T47D (cell line): ENCODE measurements at regions not wholly inside any gene's neighbourhood (a gene's known extent, or its start where the extent isn't known, plus 50 kb on each side); places are given as distances from the start of the nearest gene placed in this dataset.

Experiments
- DNase-seq, 2 experiments: peaks; one replicate each; pipeline versions ENCODE4 v3.0.0 to v3.0.0-alpha.2; 2011 to 2012; ENCODE audit warnings: low read depth in 1 of 2, low spot score in 1 of 2
- JUND ChIP-seq: IDR thresholded peaks from 2 replicates; pipeline ENCODE4 v1.6.1; 2012; ENCODE audit warnings: low read depth
- in situ Hi-C: cut with HindIII; loops from 2 replicates; pipeline ENCODE4 v1.10.0; 2016; ENCODE audit warnings: low sequenced_read_pairs, low pct_unique_long_range_greater_than_20kb

GRCh38 chr4:104163820-104164219, 330.9 kb downstream of the CXXC4 start:
- no peak for DNase-seq
- in situ Hi-C loops, result no loop called here
- no peak for TF ChIP-seq JUND

DNA sequence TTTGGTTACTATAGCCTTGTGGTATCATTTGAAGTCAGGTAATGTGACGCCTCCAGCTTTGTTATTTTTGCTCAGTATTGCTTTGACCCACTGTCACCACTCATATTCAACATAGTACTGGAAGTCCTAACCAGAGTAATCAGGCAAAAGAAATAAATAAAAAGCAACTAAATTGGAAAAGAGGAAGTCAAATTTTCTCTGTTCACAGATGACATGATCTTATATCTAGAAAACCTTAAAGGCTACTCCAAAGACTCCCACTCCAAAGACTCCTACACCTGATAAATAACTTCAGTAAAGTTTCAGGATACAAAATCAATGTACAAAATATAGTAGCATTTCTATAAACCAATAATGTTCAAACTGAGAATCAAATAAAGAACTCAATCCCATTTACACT, 348.6 kb downstream of the CXXC4 start:
- in situ Hi-C loops, result no loop called here
- TF ChIP-seq JUND, result no peak
- no peak for DNase-seq

DNA sequence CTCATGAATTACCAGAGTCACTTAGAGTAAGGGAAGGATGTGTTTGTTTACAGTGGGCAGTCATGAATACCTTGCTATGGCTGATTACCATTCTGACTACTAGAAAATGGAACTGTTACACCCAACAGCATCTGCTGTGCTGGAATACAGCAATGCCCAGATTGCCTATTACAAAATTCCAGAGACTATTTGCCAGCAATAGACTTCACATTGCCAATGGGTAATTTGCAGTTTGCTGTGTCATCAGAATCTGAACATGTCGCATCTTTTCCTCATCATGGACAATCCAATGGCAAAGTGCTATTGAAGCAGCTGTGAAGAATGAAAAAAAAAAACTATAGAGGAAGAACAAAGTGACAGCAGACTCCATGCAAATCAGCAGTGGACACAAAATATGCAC, 356.6 kb downstream of the CXXC4 start:
- TF ChIP-seq JUND, result no peak
- in situ Hi-C loops, result no loop called here
- DNase-seq, result no peak

DNA sequence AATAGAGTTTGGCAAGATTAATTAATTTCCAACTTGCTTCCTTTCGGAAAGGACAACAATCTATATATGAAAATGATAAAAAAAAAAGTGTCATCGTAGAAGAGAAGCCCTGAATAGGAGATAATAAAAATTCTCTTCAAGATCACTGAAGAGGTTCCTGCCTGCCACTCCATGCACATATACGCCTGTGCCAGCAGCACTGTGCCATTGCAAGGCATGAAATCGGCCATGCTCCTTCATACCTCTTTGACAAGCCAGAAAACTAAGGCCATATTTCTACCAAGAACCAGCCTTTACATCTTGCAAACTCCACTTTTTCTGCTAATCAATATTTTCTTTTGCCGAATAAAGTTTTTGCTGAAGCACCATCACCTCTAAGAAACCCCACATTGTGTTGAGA, 365.5 kb downstream of the CXXC4 start:
- TF ChIP-seq JUND, result no peak
- DNase-seq, result no peak
- in situ Hi-C loops, result no loop called here

DNA sequence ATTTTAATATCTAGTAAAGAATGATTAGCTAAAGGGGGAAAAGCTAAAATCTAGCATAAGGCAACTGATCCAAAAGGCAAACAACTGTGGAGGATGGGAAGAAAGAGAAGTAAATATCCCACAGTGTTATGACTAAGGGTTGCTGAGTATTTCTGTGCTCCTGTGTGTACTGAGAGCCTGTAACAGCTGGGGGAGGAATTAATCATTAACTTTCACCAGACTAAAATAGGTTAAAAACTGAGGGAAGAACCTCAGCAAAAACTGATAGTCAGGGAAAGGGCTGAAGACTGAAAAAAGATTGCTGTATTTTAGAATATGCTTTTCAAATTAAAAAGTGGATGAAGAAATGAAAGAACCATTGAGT, 365.9 kb downstream of the CXXC4 start:
- no peak for TF ChIP-seq JUND
- in situ Hi-C loops, result no loop called here
- DNase-seq, result no peak

- TF ChIP-seq JUND, result no peak
- DNase-seq, result peak in 1 of 2 experiments; percentile 2
- in situ Hi-C loops, result no loop called here
These were observed 366.5 kb downstream of the CXXC4 start for GRCh38 chr4:104128031-104128849.

DNA sequence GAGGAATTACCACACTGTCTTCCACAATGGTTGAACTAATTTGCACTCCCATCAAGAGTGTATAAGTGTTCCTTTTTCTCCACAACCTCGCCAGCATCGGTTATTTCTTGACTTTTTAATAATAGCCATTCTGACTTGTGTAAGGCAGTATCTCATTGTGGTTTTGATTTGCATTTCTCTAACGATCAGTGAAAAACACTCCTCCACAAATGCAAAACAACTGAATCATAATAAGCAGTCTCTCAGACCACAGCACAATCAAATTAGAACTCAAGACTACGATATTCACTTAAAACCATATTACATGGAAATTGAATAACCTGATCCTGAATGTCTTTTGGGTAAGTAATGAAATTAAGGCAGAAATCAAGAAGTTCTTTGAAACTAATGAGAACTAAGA, 371.7 kb downstream of the CXXC4 start:
- no peak for TF ChIP-seq JUND
- no peak for DNase-seq
- in situ Hi-C loops, result no loop called here

GRCh38 chr4:104117776-104118175, 376.9 kb downstream of the CXXC4 start:
- no peak for TF ChIP-seq JUND
- in situ Hi-C loops, result no loop called here
- DNase-seq, result no peak

- in situ Hi-C loops, result no loop called here
- DNase-seq, result no peak
- TF ChIP-seq JUND, result no peak
These were observed 380.8 kb downstream of the CXXC4 start for GRCh38 chr4:104113850-104114249.

DNA sequence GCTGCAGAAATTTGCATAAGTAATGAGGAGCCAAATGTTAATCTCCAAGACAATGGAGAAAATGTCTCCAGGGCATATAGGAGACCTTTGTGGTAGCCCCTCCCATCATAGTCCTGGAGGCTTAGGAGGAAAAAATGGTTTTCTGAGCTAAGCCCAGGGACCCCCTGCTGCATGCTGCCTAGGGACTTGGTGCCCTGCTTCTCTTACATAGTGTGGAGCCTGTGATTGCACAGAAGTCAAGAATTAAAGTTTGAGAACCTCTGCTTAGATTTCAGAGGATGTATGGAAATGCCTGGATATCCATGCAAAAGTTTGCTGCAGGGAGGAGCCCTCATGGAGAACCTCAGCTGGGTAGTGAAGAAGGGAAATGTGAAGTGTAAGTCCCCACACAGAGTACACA, 379.4 kb upstream of the TACR3 start:
- TF ChIP-seq JUND, result no peak
- in situ Hi-C loops, result no loop called here
- DNase-seq, result no peak

- DNase-seq, result no peak
- in situ Hi-C loops, result no loop called here
- no peak for TF ChIP-seq JUND
These were observed 373.5 kb upstream of the TACR3 start for GRCh38 chr4:104093247-104093646.

- TF ChIP-seq JUND, result no peak
- no peak for DNase-seq
- in situ Hi-C loops, result no loop called here
These were observed 353.4 kb upstream of the TACR3 start for GRCh38 chr4:104073229-104073628.

GRCh38 chr4:104066533-104066932, 346.7 kb upstream of the TACR3 start:
- no peak for DNase-seq
- in situ Hi-C loops, result no loop called here
- no peak for TF ChIP-seq JUND

- TF ChIP-seq JUND, result no peak
- in situ Hi-C loops, result no loop called here
These were observed 345.1 kb upstream of the TACR3 start for GRCh38 chr4:104064646-104065577.

More at GRCh38 chr4:104064646-104065577, 345.1 kb upstream of the TACR3 start:
- peak; percentile 0 to 62 for DNase-seq
